ENCODE measurements at regions not wholly inside any gene's neighbourhood (a gene's known extent, or its start where the extent isn't known, plus 50 kb on each side); places are given as distances from the start of the nearest gene placed in this dataset.

- TF ChIP-seq REST (IDR thresholded peaks at IDR 0.05; ENCODE audit: unreplicated experiment) (no peak), CTCF (conservative IDR thresholded peaks at IDR 0.05; ENCODE audit: low read depth in 2 of 2) (no peak), POLR2AphosphoS5 (IDR thresholded peaks at IDR 0.05; ENCODE audit: low read depth) (no peak)
Observed at GRCh38 chr21:15275615-15276235, 210.9 kb upstream of the NRIP1 start.

Data from GM23338 (cell line).